ENCODE measurements at regions not wholly inside any gene's neighbourhood (a gene's known extent, or its start where the extent isn't known, plus 50 kb on each side); places are given as distances from the start of the nearest gene placed in this dataset.

- no peak overlapping the region for H3K27ac ChIP-seq
- DNase-seq (ENCODE audit: low read depth, low spot score), result no peak
Measured at GRCh38 chr12:91368613-91369012, 186.0 kb upstream of the DCN start.

DNA sequence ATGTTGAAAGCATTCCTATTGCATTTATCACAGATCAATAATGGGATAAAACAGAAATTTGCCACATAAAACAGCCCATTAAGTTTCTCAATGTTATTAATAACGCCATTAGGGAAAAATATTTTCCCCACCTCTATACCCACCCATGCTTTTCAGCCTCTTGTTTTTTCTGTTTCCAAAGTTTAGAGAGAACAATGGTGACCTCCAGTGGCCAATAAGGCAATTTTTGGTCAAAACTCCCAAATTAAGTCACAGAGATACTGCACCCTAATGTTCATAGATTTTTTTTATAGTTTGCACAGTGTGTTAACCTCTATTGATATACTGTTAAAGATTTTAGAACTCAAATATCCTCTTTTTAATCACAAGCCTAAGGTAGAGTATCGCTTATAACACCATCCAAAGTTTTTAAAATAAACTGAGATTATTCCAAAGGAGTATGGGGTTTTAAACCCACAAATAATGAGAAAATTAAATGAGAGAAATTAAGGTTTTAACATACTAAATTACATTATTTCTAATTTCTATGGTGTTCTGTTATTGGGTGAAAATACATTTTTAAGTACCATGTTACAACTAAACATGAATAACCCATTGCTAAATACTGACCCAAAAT lies 184.7 kb upstream of the DCN start:
- H3K27ac ChIP-seq, result no peak overlapping the region
- no peak for DNase-seq (ENCODE audit: low read depth, low spot score)

- no peak overlapping the region for H3K27ac ChIP-seq
- DNase-seq (ENCODE audit: low read depth, low spot score), result no peak
Measured at GRCh38 chr12:91364471-91365184, 182.0 kb upstream of the DCN start.

GRCh38 chr12:91361864-91362263 lies 179.2 kb upstream of the DCN start:
- no peak for DNase-seq (ENCODE audit: low read depth, low spot score)
- no peak overlapping the region for H3K27ac ChIP-seq

DNA sequence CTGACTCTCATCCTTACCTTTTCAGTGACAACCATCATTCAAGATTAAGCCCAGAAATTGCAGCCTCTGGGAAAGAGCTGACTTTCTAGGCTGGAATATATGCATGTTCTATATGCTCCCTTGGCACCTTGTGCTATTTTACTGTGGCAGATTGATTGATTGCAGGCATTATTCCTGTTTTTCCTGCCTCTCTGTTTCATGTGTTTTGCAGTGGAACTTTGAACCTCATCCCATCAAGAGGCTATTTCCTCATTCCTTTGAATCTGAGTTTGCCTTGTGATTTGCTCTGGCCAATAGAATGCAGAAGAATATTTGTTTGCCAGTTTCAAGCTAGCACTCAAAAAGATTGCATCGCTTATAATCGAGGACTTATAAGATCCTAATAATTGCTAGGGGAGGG lies 174.8 kb upstream of the DCN start:
- no peak overlapping the region for H3K27ac ChIP-seq
- DNase-seq (ENCODE audit: low read depth, low spot score), result no peak

- H3K27ac ChIP-seq, result no peak overlapping the region
- DNase-seq (ENCODE audit: low read depth, low spot score), result no peak
Measured at GRCh38 chr12:91356405-91356804, 173.8 kb upstream of the DCN start.

DNA sequence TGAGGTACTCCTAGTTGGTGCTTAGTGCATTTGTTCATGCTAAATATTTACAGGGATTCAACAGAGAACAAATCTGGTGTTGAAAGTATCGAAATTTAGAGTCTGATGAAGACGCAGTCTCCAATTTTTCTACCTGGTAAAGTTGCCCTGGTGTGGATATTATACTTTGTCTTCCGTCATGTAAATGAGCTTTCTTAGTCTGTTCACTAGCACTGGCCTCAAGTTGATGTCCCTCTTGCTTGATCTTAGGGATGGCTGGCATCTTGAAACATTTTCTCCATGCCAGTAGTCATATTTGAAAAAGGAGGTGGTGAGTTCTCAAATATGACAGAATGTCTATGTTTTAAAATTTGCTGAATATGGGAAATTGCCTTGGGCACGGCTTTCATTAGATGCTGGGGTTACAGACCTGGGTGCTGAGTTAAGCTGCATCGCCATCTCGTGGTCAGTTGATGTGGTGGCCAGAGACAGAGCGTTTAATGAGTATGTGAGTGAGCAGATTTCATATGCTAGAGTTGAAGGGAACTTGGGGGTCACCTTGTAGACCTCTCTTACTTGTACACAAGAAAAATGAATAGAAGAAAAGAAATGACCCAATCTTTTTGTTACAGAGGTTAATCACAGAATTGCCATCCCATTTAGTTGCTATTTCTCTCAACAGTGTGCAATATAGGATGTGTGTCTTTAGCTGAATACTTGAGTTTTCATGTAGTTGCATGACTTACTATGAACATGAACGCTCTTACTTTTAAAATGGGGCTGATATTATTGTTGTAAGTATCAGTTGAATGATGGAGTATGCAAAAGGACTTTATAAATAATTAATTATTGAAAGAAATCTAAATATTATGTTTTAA lies 172.8 kb upstream of the DCN start:
- DNase-seq (ENCODE audit: low read depth, low spot score), result no peak

DNA sequence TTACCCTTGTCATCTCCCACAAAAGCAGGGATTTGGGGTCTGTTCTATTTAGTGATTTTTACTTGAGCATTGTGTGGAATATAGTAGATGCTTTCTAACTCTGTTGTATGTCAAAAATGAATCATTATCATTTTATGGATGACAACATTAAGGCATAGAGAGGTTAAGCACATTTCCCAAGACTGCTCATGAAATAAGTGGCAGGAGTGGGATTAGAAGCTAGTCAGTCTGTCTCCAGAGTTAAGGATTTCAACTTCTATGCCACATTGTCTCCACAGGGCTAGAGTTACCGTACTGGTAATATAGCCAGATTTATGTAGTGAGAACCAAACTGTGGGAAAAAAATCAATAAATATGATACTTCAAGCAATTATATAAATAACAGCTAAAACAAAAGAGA lies 170.6 kb upstream of the DCN start:
- no peak overlapping the region for H3K27ac ChIP-seq
- DNase-seq (ENCODE audit: low read depth, low spot score), result no peak

More for the DNA sequence above, 172.8 kb upstream of the DCN start:
- H3K27ac ChIP-seq, result no peak overlapping the region

DNA sequence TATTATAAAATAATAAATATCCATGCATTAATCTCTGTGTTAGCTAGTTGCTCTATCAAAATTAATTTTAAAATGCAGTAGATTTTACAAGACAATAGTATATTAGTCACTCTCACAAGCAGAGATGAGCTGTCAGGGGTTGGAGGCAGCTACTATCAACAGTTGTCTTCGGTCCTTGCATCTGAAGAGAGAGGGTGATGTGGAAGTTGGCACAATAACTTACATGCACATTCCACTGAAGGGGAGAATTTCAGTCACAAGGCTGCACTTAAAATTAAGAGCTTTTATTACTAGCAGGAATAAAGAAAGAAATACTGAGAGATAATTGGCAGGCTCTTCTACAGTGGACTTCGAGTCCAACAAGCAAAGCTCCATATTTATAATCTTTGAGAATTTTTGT lies 166.9 kb upstream of the DCN start:
- no peak overlapping the region for H3K27ac ChIP-seq
- no peak for DNase-seq (ENCODE audit: low read depth, low spot score)

DNA sequence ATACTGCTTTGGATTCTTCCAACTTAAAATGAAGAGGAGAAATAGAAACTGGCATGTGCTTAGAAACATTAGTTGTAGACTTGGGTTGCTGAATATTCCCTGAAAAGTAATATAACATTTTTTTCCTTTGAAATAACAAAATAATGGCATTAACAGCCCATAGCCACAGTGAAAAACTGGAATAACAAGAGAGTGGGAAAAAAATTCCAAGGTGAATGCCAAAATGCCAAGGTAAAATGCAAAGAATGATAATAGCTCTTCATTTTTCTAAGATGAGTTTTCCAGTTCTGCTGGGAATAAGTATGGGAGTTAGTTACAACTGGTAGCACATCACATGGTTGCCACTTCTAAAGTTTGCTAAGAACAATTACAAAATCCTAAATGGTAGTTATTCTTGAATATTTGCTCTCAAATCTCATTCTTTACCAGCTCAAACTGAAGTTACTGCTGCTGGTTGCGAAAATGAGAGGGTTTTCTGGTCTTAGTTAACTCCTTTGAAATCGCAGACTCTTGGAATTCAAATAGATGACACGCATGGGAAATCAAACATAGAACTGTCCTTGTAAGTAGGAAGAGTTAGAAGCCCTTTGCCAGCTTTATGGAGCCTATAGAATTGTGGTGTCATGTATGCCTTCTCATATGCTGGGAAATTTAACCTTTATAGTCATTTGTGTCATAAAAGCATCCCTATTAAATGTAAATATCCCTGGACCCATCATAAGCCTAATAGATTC lies 165.0 kb upstream of the DCN start:
- no peak overlapping the region for H3K27ac ChIP-seq
- DNase-seq (ENCODE audit: low read depth, low spot score), result no peak

GRCh38 chr12:91346827-91347226 lies 164.2 kb upstream of the DCN start:
- no peak overlapping the region for H3K27ac ChIP-seq
- DNase-seq (ENCODE audit: low read depth, low spot score), result no peak

DNA sequence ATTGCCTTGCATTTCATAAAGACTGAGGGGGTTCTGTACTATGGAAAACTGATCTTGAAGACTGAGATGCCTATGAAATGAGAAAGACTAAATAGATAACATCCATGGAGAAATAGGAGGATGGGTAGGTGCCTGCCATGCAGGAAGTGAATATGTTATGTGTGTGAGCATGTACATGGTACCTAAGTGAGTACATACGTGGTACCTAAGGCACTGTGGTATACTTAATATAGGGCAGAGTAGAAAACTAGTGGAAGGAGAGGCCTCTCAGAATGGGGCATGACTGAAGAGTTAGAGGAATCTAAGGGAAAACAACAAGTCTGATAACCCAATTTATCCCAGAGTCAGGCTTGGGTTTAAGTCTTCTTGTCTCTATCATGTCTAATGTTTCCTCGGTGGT lies 161.8 kb upstream of the DCN start:
- H3K27ac ChIP-seq, result no peak overlapping the region
- no peak for DNase-seq (ENCODE audit: low read depth, low spot score)

- no peak overlapping the region for H3K27ac ChIP-seq
- DNase-seq (ENCODE audit: low read depth, low spot score), result no peak
Measured at GRCh38 chr12:91343010-91343409, 160.4 kb upstream of the DCN start.

- DNase-seq (ENCODE audit: low read depth, low spot score), result no peak
- no peak overlapping the region for H3K27ac ChIP-seq
Measured at GRCh38 chr12:91339106-91339505, 156.5 kb upstream of the DCN start.

DNA sequence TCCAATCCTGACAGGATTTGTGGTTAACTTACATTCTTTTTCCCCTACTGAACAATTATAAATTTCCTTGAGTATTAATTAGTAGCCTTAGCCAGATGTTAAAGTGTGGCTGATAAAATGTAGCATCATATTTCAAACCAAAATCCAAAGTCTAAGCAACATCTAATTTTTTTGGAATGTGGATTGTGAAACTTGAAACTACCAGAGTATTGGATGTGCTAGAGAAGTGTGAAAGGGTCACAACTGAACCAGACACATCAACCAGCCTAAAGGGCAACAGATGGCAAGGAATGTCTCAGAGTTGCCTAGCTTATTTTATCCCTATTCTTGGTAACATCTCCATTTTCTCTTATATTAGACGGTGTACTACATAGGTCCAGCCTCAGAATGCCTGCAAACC lies 153.1 kb upstream of the DCN start:
- DNase-seq (ENCODE audit: low read depth, low spot score), result no peak
- no peak overlapping the region for H3K27ac ChIP-seq

GRCh38 chr12:91333966-91334365 lies 151.3 kb upstream of the DCN start:
- DNase-seq (ENCODE audit: low read depth, low spot score), result no peak
- no peak overlapping the region for H3K27ac ChIP-seq

DNA sequence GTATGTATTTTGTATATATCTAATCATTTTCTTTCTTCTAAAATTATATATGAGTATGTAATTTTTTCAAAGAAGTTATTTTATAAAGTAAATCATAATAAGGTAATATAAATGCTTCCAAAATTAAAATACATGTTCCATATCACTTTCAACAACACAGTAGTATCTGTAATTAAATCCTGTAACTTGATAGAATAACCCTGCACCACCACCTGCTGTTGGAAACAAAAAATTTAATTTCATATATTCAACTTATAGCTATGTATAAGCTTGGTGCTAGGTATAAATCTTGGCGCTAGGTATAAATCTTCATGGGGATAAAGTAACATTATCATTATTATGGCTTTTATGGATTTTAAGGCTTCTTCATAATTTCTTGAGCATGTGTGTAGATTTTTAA lies 149.7 kb upstream of the DCN start:
- no peak for DNase-seq (ENCODE audit: low read depth, low spot score)
- H3K27ac ChIP-seq, result no peak overlapping the region

GRCh38 chr12:91331371-91331770 lies 148.8 kb upstream of the DCN start:
- DNase-seq (ENCODE audit: low read depth, low spot score), result no peak
- H3K27ac ChIP-seq, result no peak overlapping the region

- no peak for DNase-seq (ENCODE audit: low read depth, low spot score)
- H3K27ac ChIP-seq, result no peak overlapping the region
Measured at GRCh38 chr12:91328451-91328850, 145.8 kb upstream of the DCN start.

- H3K27ac ChIP-seq, result no peak overlapping the region
- no peak for DNase-seq (ENCODE audit: low read depth, low spot score)
Measured at GRCh38 chr12:91327889-91328288, 145.3 kb upstream of the DCN start.

GRCh38 chr12:91327131-91327530 lies 144.5 kb upstream of the DCN start:
- DNase-seq (ENCODE audit: low read depth, low spot score), result no peak
- no peak overlapping the region for H3K27ac ChIP-seq
